Cardiac fibroblast (primary cell): ENCODE measurements at regions not wholly inside any gene's neighbourhood (a gene's known extent, or its start where the extent isn't known, plus 50 kb on each side); places are given as distances from the start of the nearest gene placed in this dataset.

ENCODE experiments used
- DNase-seq, 2 donors: peaks; one replicate each; pipeline versions ENCODE4 v3.0.0 to v3.0.0-alpha.2; 2010; ENCODE audit warnings: low read depth in 2 of 2
- H3K4me3 ChIP-seq, 2 donors: replicated peaks in 1 of 2; 1 replicate in 1 of 2; 2 replicates in 1 of 2; pipeline ENCODE4 v1.5.1; 2011; ENCODE audit warnings: low read depth in 2 of 2, low read length in 2 of 2, mild to moderate bottlenecking in 2 of 2, moderate library complexity in 1 of 2
- CTCF ChIP-seq: IDR thresholded peaks from one replicate; pipeline ENCODE4 v1.5.1; 2011; ENCODE audit warnings: low read depth, mild to moderate bottlenecking, low read length, inconsistent platforms

- H3K4me3 ChIP-seq: no peak overlapping the region
- peak; percentile 16 to 73 for DNase-seq
- TF ChIP-seq CTCF: no peak
Measured at GRCh38 chr17:33560165-33560564, 267.1 kb upstream of the ASIC2 start.

DNA sequence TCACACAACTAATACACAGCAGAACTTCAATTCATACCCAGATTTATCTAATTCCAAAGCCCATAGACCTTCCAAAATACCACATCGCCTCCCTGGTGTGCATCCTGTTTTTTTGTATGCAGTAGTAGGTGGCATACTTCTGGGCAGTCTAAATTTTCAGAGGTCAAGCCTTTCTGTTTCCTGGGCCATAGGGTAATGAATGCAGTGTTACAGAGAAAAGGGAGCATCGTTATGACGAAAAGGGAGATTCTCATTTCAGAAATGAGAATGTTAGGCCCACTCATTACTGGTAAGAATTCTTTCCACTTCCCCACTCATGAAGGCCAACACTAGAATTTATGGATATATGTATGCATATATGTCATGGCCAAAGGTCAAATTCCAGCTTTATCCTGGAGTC lies 267.8 kb upstream of the ASIC2 start:
- H3K4me3 ChIP-seq: no peak overlapping the region
- no peak for DNase-seq
- TF ChIP-seq CTCF: no peak

- H3K4me3 ChIP-seq: no peak overlapping the region
- no peak for TF ChIP-seq CTCF
- no peak for DNase-seq
Measured at GRCh38 chr17:33561569-33562334, 268.7 kb upstream of the ASIC2 start.

DNA sequence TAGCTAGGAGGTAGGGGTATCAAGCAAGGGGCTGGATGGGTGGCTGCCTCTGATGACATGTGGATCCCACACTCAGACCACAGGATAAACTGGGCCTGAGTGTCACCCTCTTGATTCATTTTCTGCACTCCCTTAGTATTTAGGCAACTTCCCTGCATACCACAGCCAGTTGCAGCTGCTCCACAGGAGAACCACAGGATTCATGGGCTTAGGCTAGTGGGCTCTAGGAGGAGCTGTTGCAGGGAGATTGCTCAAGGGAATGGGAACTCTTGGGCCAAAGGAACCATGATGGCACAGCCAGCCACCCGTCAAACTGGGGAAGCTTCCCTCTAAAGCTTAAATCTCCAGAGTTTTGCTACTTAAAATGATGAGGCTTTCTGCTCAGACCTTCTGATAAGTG lies 269.7 kb upstream of the ASIC2 start:
- TF ChIP-seq CTCF: no peak
- no peak for DNase-seq
- no peak overlapping the region for H3K4me3 ChIP-seq

- no peak for DNase-seq
- H3K4me3 ChIP-seq: no peak overlapping the region
- no peak for TF ChIP-seq CTCF
Measured at GRCh38 chr17:33564146-33564545, 271.1 kb upstream of the ASIC2 start.

GRCh38 chr17:33567223-33567622 lies 274.1 kb upstream of the ASIC2 start:
- no peak overlapping the region for H3K4me3 ChIP-seq
- no peak for TF ChIP-seq CTCF
- no peak for DNase-seq

- no peak overlapping the region for H3K4me3 ChIP-seq
- no peak for TF ChIP-seq CTCF
- DNase-seq: no peak
Measured at GRCh38 chr17:33572615-33573014, 279.5 kb upstream of the ASIC2 start.
